HG03135 (cell line): ENCODE measurements at regions not wholly inside any gene's neighbourhood (a gene's known extent, or its start where the extent isn't known, plus 50 kb on each side); places are given as distances from the start of the nearest gene placed in this dataset.

ENCODE experiments used
- ATAC-seq: cut with Tn5 transposase; IDR thresholded peaks from one replicate; pipeline ENCODE4 v1.9.1; 2021; ENCODE audit warnings: mild to moderate bottlenecking, moderate library complexity; ENCODE audit not compliant: unreplicated experiment

- no peak for ATAC-seq
Measured at GRCh38 chr4:14807856-14808255, 194.4 kb upstream of the CPEB2 start.

GRCh38 chr4:14809203-14809602 lies 193.1 kb upstream of the CPEB2 start:
- ATAC-seq = no peak

GRCh38 chr4:14810121-14810520 lies 192.2 kb upstream of the CPEB2 start:
- ATAC-seq = no peak

GRCh38 chr4:14810568-14810967 lies 191.7 kb upstream of the CPEB2 start:
- no peak for ATAC-seq

- no peak for ATAC-seq
Measured at GRCh38 chr4:14812101-14812500, 190.2 kb upstream of the CPEB2 start.

- ATAC-seq = no peak
Measured at GRCh38 chr4:14816623-14817261, 185.5 kb upstream of the CPEB2 start.

GRCh38 chr4:14824189-14824588 lies 178.1 kb upstream of the CPEB2 start:
- ATAC-seq = no peak

GRCh38 chr4:14827111-14827510 lies 175.2 kb upstream of the CPEB2 start:
- no peak for ATAC-seq

GRCh38 chr4:14829795-14830194 lies 172.5 kb upstream of the CPEB2 start:
- no peak for ATAC-seq

GRCh38 chr4:14831416-14831815 lies 170.9 kb upstream of the CPEB2 start:
- no peak for ATAC-seq

GRCh38 chr4:14833053-14833452 lies 169.2 kb upstream of the CPEB2 start:
- no peak for ATAC-seq

GRCh38 chr4:14834382-14834781 lies 167.9 kb upstream of the CPEB2 start:
- ATAC-seq = no peak

- no peak for ATAC-seq
Measured at GRCh38 chr4:14835288-14835687, 167.0 kb upstream of the CPEB2 start.

GRCh38 chr4:14835708-14836425 lies 166.4 kb upstream of the CPEB2 start:
- ATAC-seq = no peak

- no peak for ATAC-seq
Measured at GRCh38 chr4:14837860-14838259, 164.4 kb upstream of the CPEB2 start.

- ATAC-seq = no peak
Measured at GRCh38 chr4:14841801-14842768, 160.2 kb upstream of the CPEB2 start.

- no peak for ATAC-seq
Measured at GRCh38 chr4:14842964-14843630, 159.2 kb upstream of the CPEB2 start.

- no peak for ATAC-seq
Measured at GRCh38 chr4:14844061-14844460, 158.2 kb upstream of the CPEB2 start.

- no peak for ATAC-seq
Measured at GRCh38 chr4:14848229-14848628, 154.1 kb upstream of the CPEB2 start.

- no peak for ATAC-seq
Measured at GRCh38 chr4:14850455-14851097, 151.7 kb upstream of the CPEB2 start.
